Dermis blood vessel endothelial cell (primary cell): ENCODE measurements at regions not wholly inside any gene's neighbourhood (a gene's known extent, or its start where the extent isn't known, plus 50 kb on each side); places are given as distances from the start of the nearest gene placed in this dataset.
A peak's percentile ranks its signal among the peaks of the same experiment; 100 is the strongest.
"Not testable (repeated sequence)": the region's sequence is repeated elsewhere in the genome, so short reads cannot be mapped to it uniquely, and the experiment has no call there.

Source experiments
- DNase-seq: peaks from one replicate; pipeline ENCODE4 v3.0.0; 2010

DNA sequence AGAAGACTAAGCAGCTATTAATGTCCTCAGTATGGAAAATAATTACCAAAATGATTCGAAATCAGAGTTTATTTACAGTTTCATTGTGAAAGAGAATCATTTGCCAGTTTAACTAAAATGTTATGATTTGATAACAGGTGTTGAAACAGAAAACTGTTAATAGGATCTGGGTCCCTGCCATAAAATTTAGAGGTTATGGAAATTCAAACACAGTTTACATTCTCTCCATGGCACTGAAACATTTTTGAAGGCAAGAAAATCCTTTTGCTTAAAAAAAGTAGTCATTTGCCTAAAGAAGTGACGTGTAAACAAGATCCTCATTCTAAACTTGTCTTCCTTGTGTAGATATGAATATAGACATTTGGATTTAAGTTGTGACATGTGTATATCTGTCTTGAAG lies 743.8 kb downstream of the SLC4A3 start:
- no peak for DNase-seq

- DNase-seq: no peak
Observed at GRCh38 chr2:220373878-220374277, 746.4 kb downstream of the SLC4A3 start.

- no peak for DNase-seq
Observed at GRCh38 chr2:220374282-220374681, 746.9 kb downstream of the SLC4A3 start.

DNA sequence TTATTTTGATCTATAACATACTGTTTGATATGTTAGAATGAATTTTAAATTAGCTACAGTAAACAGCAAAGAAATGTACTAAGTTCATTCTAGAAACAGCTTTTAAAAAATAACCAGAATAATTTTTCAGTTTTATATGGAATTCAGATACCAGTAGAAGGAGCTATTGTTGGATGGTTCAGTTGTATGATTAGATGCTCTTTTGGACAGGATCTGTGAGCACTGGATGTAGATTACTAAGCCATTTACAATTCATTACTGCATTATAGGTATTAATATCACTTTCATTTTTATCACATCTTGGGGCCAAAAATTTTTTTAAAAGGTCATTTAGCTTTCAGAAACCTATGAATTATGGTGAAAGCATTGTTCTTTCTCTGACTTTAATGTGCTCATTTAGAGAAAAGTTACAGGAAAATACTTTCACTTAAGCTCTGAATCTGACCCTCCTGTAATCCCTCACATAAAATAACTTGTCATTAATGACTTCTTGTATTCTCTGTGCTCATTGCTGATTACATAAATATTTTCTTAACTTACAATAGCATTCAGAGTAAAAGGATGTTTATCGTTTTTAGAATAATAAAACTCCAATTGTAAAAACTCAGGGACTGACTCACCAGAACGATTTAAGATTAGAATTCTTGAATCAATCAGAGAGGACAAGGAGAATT lies 750.2 kb downstream of the SLC4A3 start:
- no peak for DNase-seq

GRCh38 chr2:220387758-220388157 lies 760.3 kb downstream of the SLC4A3 start:
- DNase-seq: not testable (repeated sequence)

DNA sequence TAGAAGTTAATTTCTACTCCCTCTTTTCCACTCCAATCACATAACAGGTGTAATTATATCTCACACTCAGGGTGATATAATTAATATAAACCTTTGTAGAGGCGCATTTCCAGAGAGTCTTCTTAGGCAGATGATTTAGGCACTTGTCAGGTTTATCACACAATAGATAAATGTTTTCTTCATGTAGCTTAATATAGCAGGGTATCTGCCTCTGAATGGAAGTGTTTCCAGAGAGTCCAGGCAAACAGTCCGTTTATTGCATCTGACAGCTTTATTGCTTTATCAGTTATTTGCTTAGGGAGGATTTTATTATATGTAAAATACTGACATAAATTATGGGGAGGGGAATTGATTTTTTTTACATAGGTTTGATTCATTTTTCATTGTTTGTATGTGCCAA lies 766.3 kb downstream of the SLC4A3 start:
- no peak for DNase-seq

DNA sequence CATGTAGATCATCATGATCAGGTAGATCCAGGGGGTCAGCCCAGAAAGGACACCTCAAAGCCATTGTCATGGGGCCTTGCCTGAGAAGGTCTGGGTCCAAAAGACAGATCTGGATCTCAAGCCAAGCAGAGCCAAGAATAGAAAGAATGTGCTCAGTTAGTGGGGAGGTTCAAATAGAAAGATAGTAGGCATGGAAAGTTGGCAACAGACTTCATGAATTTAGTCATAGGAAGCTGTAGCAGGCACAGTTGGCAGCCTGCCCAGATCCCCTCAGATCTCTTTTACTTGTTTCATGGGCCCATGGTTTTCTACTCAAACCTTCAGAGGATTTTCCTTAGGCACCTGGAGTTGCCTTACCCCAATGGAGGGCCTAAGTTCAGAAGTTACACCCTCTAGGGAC lies 767.0 kb downstream of the SLC4A3 start:
- DNase-seq: peak; percentile 12

GRCh38 chr2:220396287-220396686 lies 768.9 kb downstream of the SLC4A3 start:
- no peak for DNase-seq

DNA sequence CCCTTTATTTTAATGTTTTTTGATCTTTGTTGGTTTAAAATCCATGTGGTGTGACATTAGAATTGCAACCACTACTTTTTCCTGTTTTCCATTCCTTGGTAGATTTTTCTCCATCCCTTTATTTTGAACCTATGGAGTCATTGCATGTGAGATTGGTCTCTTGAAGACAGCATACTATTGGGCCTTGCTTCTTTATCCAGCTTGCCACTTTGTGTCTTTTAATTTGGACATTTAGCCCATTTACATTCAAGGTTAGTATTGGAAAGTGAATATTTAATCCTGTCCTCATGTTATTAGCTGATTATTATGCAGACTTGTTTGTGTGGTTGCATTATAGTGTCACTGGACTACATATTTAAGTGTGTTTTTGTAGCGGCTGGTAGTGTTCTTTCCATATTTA lies 782.9 kb downstream of the SLC4A3 start:
- DNase-seq: no peak

DNA sequence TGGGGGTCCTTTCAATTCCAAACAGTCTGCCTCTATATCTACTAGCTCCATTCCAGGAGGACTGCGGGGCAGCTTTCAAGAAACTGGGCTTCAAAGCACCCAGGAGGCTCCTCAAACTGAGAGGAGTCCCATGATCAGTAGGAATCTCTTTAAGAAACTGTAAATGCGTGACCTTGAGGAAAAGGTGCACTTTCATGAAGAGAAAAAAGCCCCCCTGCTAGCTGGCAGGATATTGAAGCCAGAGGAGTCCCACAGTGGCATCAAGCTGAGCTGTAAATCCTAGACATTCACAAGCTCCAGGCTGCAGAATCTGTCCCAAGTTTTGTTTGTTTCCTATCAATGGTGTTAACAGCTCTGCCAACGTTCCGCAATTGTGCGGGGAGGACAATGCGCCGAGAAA lies 790.1 kb downstream of the SLC4A3 start:
- no peak for DNase-seq

DNA sequence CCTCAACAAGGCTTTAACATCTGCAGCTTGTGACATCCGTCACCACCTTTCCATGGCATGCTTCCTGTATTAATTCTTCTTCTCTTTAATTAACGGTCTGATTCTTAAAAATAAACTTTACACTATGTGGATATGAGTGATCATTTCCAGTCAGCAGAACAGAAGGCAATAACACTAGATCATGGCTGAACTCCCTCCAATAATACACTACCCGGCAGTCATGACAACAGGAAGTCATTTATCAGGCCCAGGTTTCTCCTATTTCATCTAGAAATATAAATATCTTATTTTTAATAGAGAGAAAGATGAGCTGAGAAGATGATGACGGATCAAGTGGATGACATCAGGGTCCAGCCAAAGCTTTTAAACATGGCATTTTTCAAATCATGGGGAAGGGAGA lies 792.2 kb downstream of the SLC4A3 start:
- DNase-seq: no peak

DNA sequence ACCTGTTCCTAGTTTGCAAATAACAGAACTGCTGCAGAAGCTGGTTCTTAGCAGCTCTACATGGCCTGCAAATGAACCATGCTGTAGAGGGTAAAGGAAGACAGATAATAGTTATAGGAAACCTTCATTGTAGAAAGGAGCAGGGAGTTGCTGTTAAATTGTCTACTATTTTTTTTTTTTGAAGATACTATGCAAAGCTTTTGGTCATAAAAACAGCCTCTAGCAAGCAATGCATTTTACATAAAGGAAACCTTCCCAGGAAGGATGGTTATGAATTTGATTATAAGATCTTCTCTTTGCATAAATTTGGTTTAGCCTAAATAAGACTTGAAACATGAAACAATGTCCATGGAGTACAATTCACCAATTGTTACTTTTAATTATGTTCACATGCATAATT lies 793.4 kb downstream of the SLC4A3 start:
- no peak for DNase-seq

GRCh38 chr2:220422676-220423075 lies 795.2 kb downstream of the SLC4A3 start:
- no peak for DNase-seq

DNA sequence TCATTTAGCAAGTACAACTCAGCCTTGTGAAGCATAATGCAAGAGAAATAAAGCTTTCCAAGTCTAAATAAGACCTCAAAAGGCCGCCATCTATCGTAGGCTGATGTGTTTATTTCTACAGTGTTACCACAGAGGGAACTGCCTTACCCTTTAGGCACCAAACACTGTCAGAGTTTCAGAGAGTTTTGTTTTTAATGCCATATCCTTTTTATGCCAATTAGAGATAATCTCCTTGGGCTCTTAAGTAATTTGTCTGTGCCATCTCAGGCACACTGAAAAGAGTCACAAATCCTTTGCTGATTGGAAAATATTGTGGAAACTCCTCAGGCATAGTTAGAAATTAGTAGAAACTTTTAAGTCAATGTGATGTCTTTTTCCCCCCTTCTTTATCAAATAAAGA lies 797.1 kb downstream of the SLC4A3 start:
- DNase-seq: no peak

- DNase-seq: no peak
Observed at GRCh38 chr2:220432645-220433044, 805.2 kb downstream of the SLC4A3 start.

DNA sequence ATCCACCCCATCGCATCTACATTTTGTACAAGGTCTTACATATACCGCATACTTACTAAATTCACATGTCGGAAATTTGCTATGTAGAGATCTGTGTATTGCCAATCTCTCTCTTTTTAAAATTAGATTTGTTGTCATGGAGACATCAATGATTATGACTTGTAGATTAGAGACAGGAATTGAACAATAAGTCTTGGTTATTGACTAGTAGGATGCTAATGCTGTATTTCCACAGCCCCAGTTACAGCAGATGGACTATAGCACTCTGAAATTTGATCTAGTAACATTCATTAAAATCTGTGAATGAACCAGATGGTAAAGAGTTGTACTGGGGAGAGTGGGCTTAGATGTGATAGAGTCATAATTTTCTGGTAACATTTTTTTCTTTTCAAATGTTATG lies 805.7 kb downstream of the SLC4A3 start:
- DNase-seq: no peak

- DNase-seq: no peak
Observed at GRCh38 chr2:220434385-220434784, 807.0 kb downstream of the SLC4A3 start.

- no peak for DNase-seq
Observed at GRCh38 chr2:220437938-220438337, 810.5 kb downstream of the SLC4A3 start.

DNA sequence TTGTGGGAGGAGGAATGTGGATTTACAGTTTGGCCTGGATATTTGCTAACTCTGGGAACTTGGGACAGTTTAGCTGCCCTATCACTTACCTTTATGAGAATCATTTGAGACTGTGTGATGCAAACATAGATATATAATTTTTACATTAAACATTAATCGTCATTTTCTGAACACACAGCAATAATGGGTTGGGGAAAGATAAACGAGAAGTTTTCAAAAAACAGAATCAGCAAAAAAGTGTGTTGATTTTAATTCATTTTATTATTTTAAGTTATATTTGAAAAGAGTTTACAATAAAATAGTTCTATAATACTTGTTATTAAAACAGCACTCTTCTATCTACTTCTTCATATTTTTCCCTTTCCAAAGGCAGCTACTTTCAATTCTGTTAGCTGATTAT lies 813.3 kb downstream of the SLC4A3 start:
- DNase-seq: no peak

DNA sequence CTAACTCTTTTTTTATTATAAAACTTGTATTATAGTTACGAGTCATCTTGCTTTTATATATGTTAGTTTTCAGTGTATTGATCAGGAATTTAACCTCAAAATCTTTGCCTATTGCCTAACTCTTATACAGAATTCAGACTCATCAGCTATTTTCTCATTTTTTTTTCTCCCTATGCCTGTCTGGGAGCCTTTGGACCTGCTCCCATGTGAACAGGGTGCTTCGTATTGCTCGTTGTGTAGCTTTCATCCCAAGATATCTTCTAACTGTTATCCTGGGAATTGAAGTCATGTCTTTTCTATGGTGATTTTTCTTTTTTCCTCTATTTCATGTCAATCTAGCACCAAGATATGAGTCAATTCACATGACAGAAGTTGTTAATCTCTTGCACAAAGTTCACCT lies 814.0 kb downstream of the SLC4A3 start:
- no peak for DNase-seq

DNA sequence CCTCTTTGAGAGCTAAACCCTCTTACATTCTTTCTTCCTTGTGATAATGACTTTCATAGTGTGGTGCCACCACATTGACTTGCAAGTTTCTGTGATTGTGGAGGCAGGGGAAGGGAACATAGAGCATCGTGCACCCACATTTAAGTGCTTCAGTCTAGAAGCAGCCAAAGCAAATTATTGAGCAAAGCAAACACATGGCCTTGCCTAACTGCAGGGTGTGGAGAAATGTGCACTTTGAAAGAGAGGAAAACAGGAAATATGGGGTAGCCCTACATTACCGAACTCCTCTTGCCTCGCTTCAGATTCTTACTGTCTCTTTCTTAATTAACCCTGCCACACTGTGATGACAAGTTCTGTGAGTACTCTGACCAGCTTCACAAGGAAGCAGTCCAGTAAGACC lies 814.6 kb downstream of the SLC4A3 start:
- DNase-seq: no peak

DNA sequence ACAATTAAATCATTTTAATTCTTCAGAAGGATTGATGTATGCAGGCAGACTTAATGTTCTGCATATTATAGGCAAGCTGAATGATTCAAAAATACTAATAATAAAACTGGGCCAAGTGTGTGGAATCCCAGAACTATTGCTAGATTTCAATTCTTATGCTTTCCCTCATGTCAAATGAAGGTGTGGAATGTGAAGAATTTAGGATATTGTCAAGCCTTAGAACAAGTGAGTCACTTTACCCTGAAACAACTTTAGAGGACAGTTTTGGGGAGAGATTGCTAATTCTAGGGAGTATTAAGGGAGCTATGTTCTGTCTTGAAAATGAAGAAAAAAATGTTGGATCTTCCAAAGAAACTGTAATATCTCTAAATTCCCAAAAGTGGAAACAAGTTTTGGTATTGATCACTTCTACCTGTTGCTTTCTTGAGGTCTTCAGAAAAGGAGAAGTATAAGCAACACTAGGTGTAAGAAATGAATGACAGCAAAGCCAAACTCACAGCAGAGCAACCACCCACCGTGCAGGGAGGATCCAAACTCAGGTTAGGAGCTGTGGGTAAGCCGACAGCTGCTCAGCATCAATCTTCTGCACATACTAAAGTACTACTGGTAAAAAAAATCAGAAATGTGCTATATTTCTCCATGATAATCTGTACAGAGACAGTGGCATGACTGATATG lies 818.1 kb downstream of the SLC4A3 start:
- DNase-seq: no peak

DNA sequence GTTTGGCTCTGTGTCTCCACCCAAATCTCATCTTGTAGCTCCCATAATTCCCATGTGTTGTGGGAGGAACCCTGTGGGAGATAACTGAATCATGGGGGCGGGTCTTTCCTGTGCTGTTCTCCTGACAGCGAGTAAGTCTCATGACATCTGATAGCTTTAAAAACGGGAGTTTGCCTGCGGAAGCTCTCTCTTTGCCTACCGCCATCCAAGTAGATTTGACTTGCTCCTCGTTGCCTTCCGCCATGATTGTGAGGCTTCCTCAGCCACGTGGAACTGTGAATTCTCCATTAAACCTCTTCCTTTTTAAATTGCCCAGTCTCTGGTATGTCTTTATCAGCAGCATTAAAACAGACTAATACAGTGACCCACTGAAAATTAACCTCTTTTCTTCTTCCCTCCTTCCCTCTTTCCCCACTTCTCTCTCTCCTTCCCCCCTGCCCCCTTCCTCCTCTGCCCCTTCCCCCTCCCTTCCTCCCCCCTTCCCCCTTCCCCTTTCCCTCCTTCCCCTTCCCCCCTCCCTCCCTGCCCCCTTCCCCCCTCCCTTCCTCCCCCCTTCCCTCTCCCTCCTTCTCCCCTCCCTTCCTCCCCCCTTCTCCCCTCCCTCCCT lies 818.8 kb downstream of the SLC4A3 start:
- DNase-seq: no peak

- no peak for DNase-seq
Observed at GRCh38 chr2:220450846-220451245, 823.4 kb downstream of the SLC4A3 start.
